WTC11 (cell line): ENCODE measurements at regions not wholly inside any gene's neighbourhood (a gene's known extent, or its start where the extent isn't known, plus 50 kb on each side); places are given as distances from the start of the nearest gene placed in this dataset.

Experiments used
- TF ChIP-seq, protein P1 (sequence below): fragments of 200-600 bp; IDR thresholded peaks from 2 replicates; pipeline ENCODE4 v1.8.0; 2022; ENCODE audit warnings: antibody characterized with exemption
- TF ChIP-seq, protein P2 (sequence below): sonication (generic); formaldehyde crosslinking; IDR thresholded peaks from 2 replicates; pipeline ENCODE4 v1.8.0; 2023; ENCODE audit warnings: missing genetic modification reagents

DNA sequence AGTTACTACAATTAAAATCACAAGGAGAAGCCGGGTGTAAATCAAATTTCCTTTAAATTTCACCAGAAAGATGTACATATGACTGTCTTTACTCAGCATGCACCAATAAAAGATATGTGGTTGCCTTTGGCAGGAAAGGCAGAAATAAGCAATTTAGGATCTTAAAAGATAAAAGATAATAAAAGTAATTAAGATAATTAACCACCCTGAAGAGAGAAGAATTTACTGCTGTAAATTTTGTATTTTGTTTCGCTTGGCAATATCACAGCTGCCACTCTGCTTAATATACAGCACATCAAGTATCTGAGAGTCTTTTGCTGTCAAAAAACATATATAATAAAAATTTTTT lies 411.9 kb downstream of the MN1 start:
- TF ChIP-seq, protein P1, sequence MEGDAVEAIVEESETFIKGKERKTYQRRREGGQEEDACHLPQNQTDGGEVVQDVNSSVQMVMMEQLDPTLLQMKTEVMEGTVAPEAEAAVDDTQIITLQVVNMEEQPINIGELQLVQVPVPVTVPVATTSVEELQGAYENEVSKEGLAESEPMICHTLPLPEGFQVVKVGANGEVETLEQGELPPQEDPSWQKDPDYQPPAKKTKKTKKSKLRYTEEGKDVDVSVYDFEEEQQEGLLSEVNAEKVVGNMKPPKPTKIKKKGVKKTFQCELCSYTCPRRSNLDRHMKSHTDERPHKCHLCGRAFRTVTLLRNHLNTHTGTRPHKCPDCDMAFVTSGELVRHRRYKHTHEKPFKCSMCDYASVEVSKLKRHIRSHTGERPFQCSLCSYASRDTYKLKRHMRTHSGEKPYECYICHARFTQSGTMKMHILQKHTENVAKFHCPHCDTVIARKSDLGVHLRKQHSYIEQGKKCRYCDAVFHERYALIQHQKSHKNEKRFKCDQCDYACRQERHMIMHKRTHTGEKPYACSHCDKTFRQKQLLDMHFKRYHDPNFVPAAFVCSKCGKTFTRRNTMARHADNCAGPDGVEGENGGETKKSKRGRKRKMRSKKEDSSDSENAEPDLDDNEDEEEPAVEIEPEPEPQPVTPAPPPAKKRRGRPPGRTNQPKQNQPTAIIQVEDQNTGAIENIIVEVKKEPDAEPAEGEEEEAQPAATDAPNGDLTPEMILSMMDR = no peak
- TF ChIP-seq, protein P2, sequence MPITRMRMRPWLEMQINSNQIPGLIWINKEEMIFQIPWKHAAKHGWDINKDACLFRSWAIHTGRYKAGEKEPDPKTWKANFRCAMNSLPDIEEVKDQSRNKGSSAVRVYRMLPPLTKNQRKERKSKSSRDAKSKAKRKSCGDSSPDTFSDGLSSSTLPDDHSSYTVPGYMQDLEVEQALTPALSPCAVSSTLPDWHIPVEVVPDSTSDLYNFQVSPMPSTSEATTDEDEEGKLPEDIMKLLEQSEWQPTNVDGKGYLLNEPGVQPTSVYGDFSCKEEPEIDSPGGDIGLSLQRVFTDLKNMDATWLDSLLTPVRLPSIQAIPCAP = no peak
